Uterus (tissue), 3 donors: ENCODE measurements at regions not wholly inside any gene's neighbourhood (a gene's known extent, or its start where the extent isn't known, plus 50 kb on each side); places are given as distances from the start of the nearest gene placed in this dataset.
"Not testable (repeated sequence)": the region's sequence is repeated elsewhere in the genome, so short reads cannot be mapped to it uniquely, and the experiment has no call there.

ENCODE experiments used
- DNase-seq, 2 donors: peaks; one replicate each; pipeline ENCODE4 v3.0.0-alpha.2; 2019 to 2020
- H3K27ac ChIP-seq, 2 donors: fragments of 200-600 bp; sonication (generic); 1 replicate in 1 of 2; 2 replicates in 1 of 2; pipeline ENCODE4 v1.5.1; 2016 to 2018
- H3K27me3 ChIP-seq, 2 donors: fragments of 200-600 bp; sonication (generic); one replicate each; pipeline ENCODE4 v1.5.1; 2018 to 2019; ENCODE audit warnings: control low read depth in 1 of 2
- H3K36me3 ChIP-seq, 2 donors: fragments of 200-600 bp; sonication (generic); one replicate each; pipeline ENCODE4 v1.5.1; 2019; ENCODE audit warnings: control low read depth in 1 of 2
- H3K4me1 ChIP-seq, 2 donors: fragments of 200-600 bp; sonication (generic); one replicate each; pipeline ENCODE4 v1.5.1; 2018 to 2019; ENCODE audit warnings: control low read depth in 1 of 2
- H3K4me3 ChIP-seq, 2 donors: fragments of 200-600 bp; sonication (generic); 1 replicate in 1 of 2; 2 replicates in 1 of 2; pipeline ENCODE4 v1.5.1; 2018 to 2019; ENCODE audit warnings: mild to moderate bottlenecking in 1 of 2
- H3K9me3 ChIP-seq, 2 donors: fragments of 200-600 bp; sonication (generic); one replicate each; pipeline ENCODE4 v1.5.1; 2019; ENCODE audit warnings: control low read depth in 1 of 2
- POLR2A ChIP-seq, 2 donors: fragments of 450-650 bp; IDR thresholded peaks; one replicate each; pipeline ENCODE4 v1.6.1; 2016; ENCODE audit warnings: antibody characterized with exemption in 2 of 2, mild to moderate bottlenecking in 1 of 2, moderate library complexity in 1 of 2
- intact Hi-C: fragments of 100-400 bp; cut with DNase I; formaldehyde crosslinking; loops from one replicate; pipeline ENCODE4 v1.15.1; 2023; ENCODE audit warnings: low total_unique reads
- TF ChIP-seq, protein P1 (sequence below), 4 experiments: fragments of 200-600 bp in 2 of 4; fragments of 450-650 bp in 2 of 4; sonication (generic) in 2 of 4; IDR thresholded peaks; one replicate each; pipeline ENCODE4 v1.5.1; 2016 to 2019; ENCODE audit warnings: antibody characterized with exemption in 4 of 4, mild to moderate bottlenecking in 2 of 4, moderate library complexity in 1 of 4
- donor health status: DM: yes; HTN: yes; CAD: no.

DNA sequence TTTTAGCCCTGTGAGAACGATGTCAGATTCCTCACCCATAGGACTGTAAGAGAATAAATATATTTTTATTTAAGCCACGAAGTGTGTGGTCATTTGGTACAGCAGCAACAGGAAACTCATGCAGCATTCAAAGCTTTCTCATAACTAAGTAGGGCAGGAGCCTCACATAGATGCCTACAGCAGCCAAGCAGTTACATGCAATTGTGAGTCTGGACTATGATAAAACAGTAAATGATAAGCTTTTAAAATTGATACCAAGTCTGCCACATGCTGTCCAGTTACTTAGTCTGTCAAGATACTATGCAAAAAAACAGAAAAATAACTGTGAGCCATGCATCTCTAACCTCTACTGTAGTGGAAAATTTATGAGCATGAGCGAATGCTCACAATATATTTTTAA is 359.6 kb downstream of the HS3ST1 start:
- Histone ChIP-seq H3K4me1 (no peaks in the 10 kb centered on the region), H3K27ac (no peak overlapping the region), H3K9me3 (no peaks in the 10 kb centered on the region), H3K27me3 (no peaks in the 10 kb centered on the region), H3K4me3 (no peak overlapping the region), H3K36me3 (no peaks in the 10 kb centered on the region)
- no peak for DNase-seq
- intact Hi-C loops: no loop called here
- no peak for TF ChIP-seq POLR2A (IDR thresholded peaks at IDR 0.05)
- TF ChIP-seq, protein P1, sequence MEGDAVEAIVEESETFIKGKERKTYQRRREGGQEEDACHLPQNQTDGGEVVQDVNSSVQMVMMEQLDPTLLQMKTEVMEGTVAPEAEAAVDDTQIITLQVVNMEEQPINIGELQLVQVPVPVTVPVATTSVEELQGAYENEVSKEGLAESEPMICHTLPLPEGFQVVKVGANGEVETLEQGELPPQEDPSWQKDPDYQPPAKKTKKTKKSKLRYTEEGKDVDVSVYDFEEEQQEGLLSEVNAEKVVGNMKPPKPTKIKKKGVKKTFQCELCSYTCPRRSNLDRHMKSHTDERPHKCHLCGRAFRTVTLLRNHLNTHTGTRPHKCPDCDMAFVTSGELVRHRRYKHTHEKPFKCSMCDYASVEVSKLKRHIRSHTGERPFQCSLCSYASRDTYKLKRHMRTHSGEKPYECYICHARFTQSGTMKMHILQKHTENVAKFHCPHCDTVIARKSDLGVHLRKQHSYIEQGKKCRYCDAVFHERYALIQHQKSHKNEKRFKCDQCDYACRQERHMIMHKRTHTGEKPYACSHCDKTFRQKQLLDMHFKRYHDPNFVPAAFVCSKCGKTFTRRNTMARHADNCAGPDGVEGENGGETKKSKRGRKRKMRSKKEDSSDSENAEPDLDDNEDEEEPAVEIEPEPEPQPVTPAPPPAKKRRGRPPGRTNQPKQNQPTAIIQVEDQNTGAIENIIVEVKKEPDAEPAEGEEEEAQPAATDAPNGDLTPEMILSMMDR (IDR thresholded peaks at IDR 0.05): no peak

DNA sequence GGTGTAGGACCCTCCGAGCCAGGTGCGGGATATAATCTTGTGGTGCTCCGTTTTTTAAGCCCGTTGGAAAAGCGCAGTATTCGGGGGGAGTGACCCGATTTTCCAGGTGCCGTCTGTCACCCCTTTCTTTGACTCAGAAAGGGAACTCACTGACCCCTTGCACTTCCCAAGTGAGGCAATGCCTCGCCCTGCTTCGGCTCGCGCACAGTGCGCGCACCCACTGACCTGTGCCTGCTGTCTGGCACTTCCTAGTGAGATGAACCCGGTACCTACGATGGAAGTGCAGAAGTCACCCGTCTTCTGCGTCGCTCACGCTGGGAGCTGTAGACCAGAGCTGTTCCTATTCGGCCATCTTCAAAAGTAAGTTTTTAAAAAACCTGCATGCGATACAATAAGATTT is 362.1 kb downstream of the HS3ST1 start:
- H3K4me1 ChIP-seq, intact Hi-C loops, DNase-seq, H3K36me3 ChIP-seq, H3K27ac ChIP-seq, H3K27me3 ChIP-seq, H3K4me3 ChIP-seq, H3K9me3 ChIP-seq: not testable (repeated sequence)

DNA sequence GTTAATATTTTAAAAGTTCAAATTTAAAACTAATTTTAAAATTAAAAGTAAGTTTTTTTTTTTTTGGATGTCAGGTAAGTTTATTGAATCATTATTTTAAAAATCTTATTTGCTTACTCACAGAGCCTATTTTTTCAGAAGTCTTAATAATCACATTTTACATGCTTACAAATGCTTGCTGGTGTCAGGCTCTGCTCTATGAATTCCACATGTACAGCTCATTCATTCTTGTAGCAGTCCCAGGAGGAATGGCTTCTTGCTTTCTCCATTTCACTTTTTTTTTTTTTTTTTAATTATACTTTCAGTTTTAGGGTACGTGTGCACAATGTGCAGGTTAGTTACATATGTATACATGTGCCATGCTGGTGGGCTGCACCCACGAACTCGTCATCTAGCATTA is 368.1 kb downstream of the HS3ST1 start:
- H3K4me1 ChIP-seq, H3K36me3 ChIP-seq, H3K4me3 ChIP-seq, H3K9me3 ChIP-seq, intact Hi-C loops, H3K27me3 ChIP-seq, H3K27ac ChIP-seq, DNase-seq: not testable (repeated sequence)

DNA sequence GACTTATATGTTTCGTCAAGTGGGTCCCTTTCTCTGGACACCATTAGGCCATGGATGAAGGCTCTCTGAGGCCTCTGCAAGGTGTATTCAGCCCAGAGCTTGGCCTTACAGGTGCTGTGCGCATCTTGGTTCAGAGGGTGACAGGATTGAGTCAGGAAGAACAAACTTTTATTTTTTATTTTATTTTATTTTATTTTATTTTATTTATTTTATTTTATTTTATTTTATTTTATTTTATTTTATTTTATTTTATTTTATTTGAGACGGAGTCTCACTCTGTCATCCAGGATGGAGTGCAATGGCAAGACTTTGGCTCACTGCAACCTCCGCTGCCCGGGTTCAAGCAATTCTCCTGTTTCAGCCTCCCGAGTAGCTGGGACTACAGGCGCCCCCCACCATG is 370.4 kb upstream of the CLNK start:
- H3K4me3 ChIP-seq, H3K4me1 ChIP-seq, H3K27me3 ChIP-seq, H3K9me3 ChIP-seq, DNase-seq, H3K36me3 ChIP-seq, H3K27ac ChIP-seq, intact Hi-C loops: not testable (repeated sequence)

DNA sequence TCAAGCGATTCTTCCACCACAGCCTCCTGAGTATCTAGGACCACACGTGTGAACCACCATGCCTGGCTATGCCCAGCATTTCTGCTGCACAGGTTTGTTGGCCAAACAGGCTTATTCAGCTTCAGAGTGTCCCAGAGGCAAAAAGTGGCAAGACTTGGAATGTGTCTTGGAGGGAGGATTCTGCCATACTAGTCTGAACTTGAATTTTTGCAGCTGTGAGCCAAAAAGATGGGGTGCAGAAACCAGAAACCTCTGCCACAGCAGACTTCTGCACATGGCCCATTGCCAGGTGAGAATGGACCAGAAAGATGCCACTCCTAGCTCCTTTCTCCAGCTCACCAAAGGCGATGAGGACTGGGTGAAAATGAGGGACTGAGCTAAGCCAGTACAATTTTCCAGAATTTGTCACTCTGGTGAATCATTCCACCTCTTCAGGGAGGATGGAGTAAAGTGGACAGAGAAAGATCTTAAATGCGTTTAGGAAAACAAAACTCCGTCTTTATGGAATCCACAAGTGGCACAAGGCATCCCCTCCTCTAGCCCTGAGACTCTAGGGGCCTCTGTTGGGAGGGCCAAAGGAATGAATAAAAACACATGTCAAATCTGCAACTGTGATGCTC is 369.1 kb upstream of the CLNK start:
- intact Hi-C loops: no loop called here
- Histone ChIP-seq H3K9me3 (no peaks in the 10 kb centered on the region), H3K27me3 (no peaks in the 10 kb centered on the region), H3K4me1 (no peaks in the 10 kb centered on the region), H3K27ac (no peak overlapping the region), H3K36me3 (no peaks in the 10 kb centered on the region), H3K4me3 (no peak overlapping the region)
- TF ChIP-seq POLR2A (IDR thresholded peaks at IDR 0.05): no peak
- TF ChIP-seq, protein P1 (IDR thresholded peaks at IDR 0.05): no peak
- DNase-seq: no peak

DNA sequence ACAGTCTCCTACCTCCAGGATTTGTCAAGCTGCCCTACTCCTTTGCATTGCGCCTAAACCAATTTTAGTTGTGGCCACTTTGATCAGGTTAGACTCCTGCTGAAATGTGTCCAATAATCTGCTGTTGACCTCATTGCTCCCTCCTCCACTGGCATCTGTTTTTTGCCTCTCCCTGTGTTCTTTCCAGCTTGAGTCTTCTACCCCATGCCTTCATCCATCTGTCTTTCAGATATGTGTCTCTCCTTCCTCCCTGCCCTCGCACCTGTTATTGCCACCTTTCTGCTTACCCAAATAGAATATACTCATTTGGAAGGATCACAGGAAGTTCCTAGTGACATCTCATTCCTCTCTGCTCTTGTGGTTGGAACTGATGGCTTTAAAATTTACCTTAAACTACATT is 366.6 kb upstream of the CLNK start:
- no peak for DNase-seq
- intact Hi-C loops: no loop called here
- Histone ChIP-seq H3K27ac (no peak overlapping the region), H3K27me3 (no peaks in the 10 kb centered on the region), H3K4me1 (no peaks in the 10 kb centered on the region), H3K36me3 (no peaks in the 10 kb centered on the region), H3K4me3 (no peak overlapping the region), H3K9me3 (no peaks in the 10 kb centered on the region)
- TF ChIP-seq, protein P1 (IDR thresholded peaks at IDR 0.05): no peak
- no peak for TF ChIP-seq POLR2A (IDR thresholded peaks at IDR 0.05)

DNA sequence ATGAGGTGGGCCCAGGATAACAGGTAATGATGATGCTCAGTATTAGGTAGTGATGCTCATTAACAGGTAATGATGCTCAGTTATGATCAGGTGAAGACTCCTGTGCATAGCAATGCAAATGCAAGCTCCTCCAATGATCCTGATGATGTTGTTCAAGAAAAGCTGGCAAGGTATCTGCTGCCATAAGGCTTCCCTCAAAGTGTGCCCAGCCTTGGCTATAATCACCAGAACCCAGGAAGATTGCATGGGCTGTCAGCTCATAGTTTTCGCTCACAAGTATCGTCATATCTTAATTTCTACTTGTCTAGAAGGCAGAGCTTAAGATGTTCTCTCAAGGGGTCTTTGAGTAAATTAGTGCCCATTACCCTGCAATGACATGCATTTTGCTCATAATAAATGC is 366.2 kb upstream of the CLNK start:
- Histone ChIP-seq H3K36me3 (no peaks in the 10 kb centered on the region), H3K9me3 (peaks cover 0 to 4% of the 10 kb centered on the region in 2 donors), H3K4me3 (no peak overlapping the region), H3K4me1 (no peaks in the 10 kb centered on the region), H3K27me3 (no peaks in the 10 kb centered on the region), H3K27ac (no peak overlapping the region)
- intact Hi-C loops: no loop called here
- DNase-seq: no peak
- no peak for TF ChIP-seq POLR2A (IDR thresholded peaks at IDR 0.05)
- TF ChIP-seq, protein P1 (IDR thresholded peaks at IDR 0.05): no peak
